ENCODE measurements at regions not wholly inside any gene's neighbourhood (a gene's known extent, or its start where the extent isn't known, plus 50 kb on each side); places are given as distances from the start of the nearest gene placed in this dataset.

DNA sequence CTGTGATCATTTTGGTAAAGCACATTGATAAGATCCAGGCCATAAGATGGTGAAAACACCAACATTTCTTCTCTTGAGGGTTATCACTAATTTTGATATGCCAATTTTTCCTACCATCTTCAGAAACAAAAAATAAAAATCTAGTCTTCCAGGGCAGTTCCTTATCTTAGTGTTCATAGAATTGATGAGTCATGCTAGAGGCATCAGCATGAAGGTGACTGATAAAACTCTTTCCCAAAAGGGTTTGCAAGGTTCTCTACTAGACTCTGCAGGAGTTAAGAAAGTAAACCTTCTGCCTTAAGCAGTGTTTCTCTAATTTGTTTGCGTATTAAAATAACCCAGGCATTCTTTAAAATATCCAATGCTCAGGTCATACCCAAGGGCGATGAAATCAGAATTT is 483.1 kb upstream of the CNTNAP2 start:
- Histone ChIP-seq H4K5ac (ENCODE audit: insufficient read length, low read depth, low read length) (no peak overlapping the region), H3K27me3 (replicated peaks in 1 of 4; ENCODE audit: control insufficient read depth in 3 of 4, extremely low read depth in 1 of 4, insufficient read depth in 3 of 4, low read length in 3 of 4) (no peaks in the 10 kb centered on the region), H3K18ac (ENCODE audit: extremely low read depth, low read length) (no peak overlapping the region), H3K36me3 (ENCODE audit: control insufficient read depth in 2 of 4, insufficient read depth in 4 of 4, low read length in 3 of 4) (no peaks in the 10 kb centered on the region), H3K14ac (ENCODE audit: insufficient read length) (no peak overlapping the region), H2BK15ac (ENCODE audit: low read length) (no peak overlapping the region), H3K27ac (ENCODE audit: low read depth, low read length) (no peak overlapping the region), H3K4me1 (replicated peaks in 1 of 4; ENCODE audit: control insufficient read depth in 3 of 4, insufficient read depth in 4 of 4, low read length in 3 of 4) (no peaks in the 10 kb centered on the region), H3K9ac (replicated peaks in 1 of 4; ENCODE audit: extremely low read depth in 1 of 4, low read depth in 3 of 4, low read length in 3 of 4) (no peak overlapping the region), H3K4me2 (ENCODE audit: insufficient read depth in 1 of 2, low read depth in 2 of 2, low read length in 2 of 2) (no peak overlapping the region), H3K56ac (replicated peaks; ENCODE audit: insufficient read length, low read depth, low read length) (no peak overlapping the region), H3K4ac (replicated peaks; ENCODE audit: insufficient read length, low read depth, low read length) (no peak overlapping the region), H3K79me1 (ENCODE audit: low read depth, low read length) (no peaks in the 10 kb centered on the region), H2BK5ac (ENCODE audit: low read depth, low read length) (no peak overlapping the region), H2BK20ac (ENCODE audit: low read length) (no peak overlapping the region), H3K79me2 (ENCODE audit: control insufficient read depth in 1 of 2, insufficient read depth in 2 of 2, low read length in 2 of 2) (no peaks in the 10 kb centered on the region), H3K4me3 (ENCODE audit: extremely low read depth in 1 of 4, insufficient read depth in 2 of 4, low read depth in 3 of 4, low read length in 4 of 4) (no peak overlapping the region), H2AK5ac (ENCODE audit: low read depth, low read length) (no peak overlapping the region), H4K91ac (replicated peaks; ENCODE audit: insufficient read length, low read length) (no peak overlapping the region), H2BK120ac (replicated peaks; ENCODE audit: low read depth, low read length) (no peak overlapping the region), H2AFZ (ENCODE audit: low read length) (no peak overlapping the region), H3K23me2 (ENCODE audit: low read depth, low read length) (no peaks in the 10 kb centered on the region), H3K23ac (ENCODE audit: insufficient read length) (no peak overlapping the region), H4K20me1 (replicated peaks in 1 of 2; ENCODE audit: control insufficient read depth in 1 of 2, insufficient read depth in 2 of 2, low read length in 2 of 2) (no peaks in the 10 kb centered on the region), H3K9me3 (ENCODE audit: insufficient read depth in 2 of 2, low read depth in 1 of 2, low read length in 1 of 2) (no peaks in the 10 kb centered on the region), H4K8ac (ENCODE audit: extremely low read depth, insufficient read depth, low read length) (no peak overlapping the region), H2BK12ac (ENCODE audit: low read depth, low read length) (no peak overlapping the region)
- WGBS, 2 experiments (ENCODE audit: extremely low coverage in 1 of 2, insufficient coverage in 1 of 2, insufficient read length in 1 of 2, insufficient replicate concordance in 2 of 2, low coverage in 1 of 2, low lambda C conversion rate in 2 of 2, missing lambda C conversion rate in 1 of 2): 50% methylated on average over 2 of the region's 2 CpGs; no CpG with 5 or more reads in 1 of the 2 experiments
- ChIA-PET POLR2A (ENCODE audit: partially characterized antibody) (no interaction called here), CTCF (ENCODE audit: partially characterized antibody) (no interaction called here)
- FAIRE-seq (no peak), DNase-seq (ENCODE audit: low read depth in 1 of 2, low spot score in 2 of 2) (no peak)
- TF ChIP-seq MAFK (IDR thresholded peaks at IDR 0.05; ENCODE audit: low read depth, low read length) (0 out of 2 replicates have a peak, but pooled peaks have one; percentile 8), SP4 (IDR thresholded peaks at IDR 0.05; ENCODE audit: low read length) (no peak), SRF (IDR thresholded peaks at IDR 0.05; ENCODE audit: low read depth, low read length) (no peak), SIN3A (conservative IDR thresholded peaks at IDR 0.05 in 1 of 2, IDR thresholded peaks at IDR 0.05 in 1 of 2; ENCODE audit: low read depth in 1 of 2, low read length in 2 of 2) (no peak), TEAD4 (IDR thresholded peaks at IDR 0.05; ENCODE audit: low read depth, low read length) (no peak), BACH1 (IDR thresholded peaks at IDR 0.05; ENCODE audit: low read length) (peak; percentile 60), SAP30 (IDR thresholded peaks at IDR 0.05; ENCODE audit: insufficient read depth, insufficient replicate concordance, low read length) (no peak), CHD2 (IDR thresholded peaks at IDR 0.05; ENCODE audit: low read length) (no peak)
